SKM-1 treated with dmso at 0.1 percent for 144 hours (cell line): ENCODE measurements at regions not wholly inside any gene's neighbourhood (a gene's known extent, or its start where the extent isn't known, plus 50 kb on each side); places are given as distances from the start of the nearest gene placed in this dataset.
"Not testable (repeated sequence)": the region's sequence is repeated elsewhere in the genome, so short reads cannot be mapped to it uniquely, and the experiment has no call there.

Experiments used
- DNase-seq: peaks from one replicate; lab custom pipeline; 2025; ENCODE audit not compliant: unreplicated experiment; lab: John Stamatoyannopoulos, UW

GRCh38 chrX:121407627-121408026 is 360.2 kb downstream of the GLUD2 start:
- no peak for DNase-seq

- DNase-seq, result not testable (repeated sequence)
These were observed 384.1 kb downstream of the GLUD2 start for GRCh38 chrX:121431514-121431913.

- DNase-seq, result no peak
These were observed 385.9 kb downstream of the GLUD2 start for GRCh38 chrX:121433289-121433688.

- not testable (repeated sequence) for DNase-seq
These were observed 390.3 kb downstream of the GLUD2 start for GRCh38 chrX:121437666-121438065.

GRCh38 chrX:121455890-121456289 is 408.5 kb downstream of the GLUD2 start:
- DNase-seq, result no peak

GRCh38 chrX:121456315-121456714 is 408.9 kb downstream of the GLUD2 start:
- no peak for DNase-seq

- DNase-seq, result no peak
These were observed 409.7 kb downstream of the GLUD2 start for GRCh38 chrX:121457096-121457495.

GRCh38 chrX:121479406-121479805 is 432.0 kb downstream of the GLUD2 start:
- no peak for DNase-seq

- DNase-seq, result no peak
These were observed 449.6 kb downstream of the GLUD2 start for GRCh38 chrX:121496966-121497365.

GRCh38 chrX:121504153-121504552 is 456.7 kb downstream of the GLUD2 start:
- peak; percentile 0 for DNase-seq

- DNase-seq, result no peak
These were observed 498.9 kb downstream of the GLUD2 start for GRCh38 chrX:121546317-121546716.

GRCh38 chrX:121558886-121559285 is 511.5 kb downstream of the GLUD2 start:
- DNase-seq, result no peak

GRCh38 chrX:121562616-121563015 is 515.2 kb downstream of the GLUD2 start:
- no peak for DNase-seq

- DNase-seq, result no peak
These were observed 522.2 kb downstream of the GLUD2 start for GRCh38 chrX:121569609-121570008.

GRCh38 chrX:121570072-121570841 is 522.8 kb downstream of the GLUD2 start:
- DNase-seq, result no peak

- no peak for DNase-seq
These were observed 523.9 kb downstream of the GLUD2 start for GRCh38 chrX:121571333-121571732.

GRCh38 chrX:121574384-121574783 is 527.0 kb downstream of the GLUD2 start:
- DNase-seq, result not testable (repeated sequence)

GRCh38 chrX:121579016-121579760 is 531.8 kb downstream of the GLUD2 start:
- no peak for DNase-seq

- no peak for DNase-seq
These were observed 534.5 kb downstream of the GLUD2 start for GRCh38 chrX:121581885-121582284.

GRCh38 chrX:121585626-121586025 is 538.2 kb downstream of the GLUD2 start:
- no peak for DNase-seq

GRCh38 chrX:121592884-121593283 is 545.5 kb downstream of the GLUD2 start:
- DNase-seq, result no peak

- no peak for DNase-seq
These were observed 550.9 kb downstream of the GLUD2 start for GRCh38 chrX:121598356-121598755.
